GM12891 (cell line): ENCODE measurements at regions not wholly inside any gene's neighbourhood (a gene's known extent, or its start where the extent isn't known, plus 50 kb on each side); places are given as distances from the start of the nearest gene placed in this dataset.
"Not testable (repeated sequence)": the region's sequence is repeated elsewhere in the genome, so short reads cannot be mapped to it uniquely, and the experiment has no call there.

ENCODE experiments used
- PAX5 ChIP-seq: IDR thresholded peaks from 2 replicates; pipeline ENCODE4 v1.6.1; 2011; ENCODE audit warnings: low read length, moderate library complexity, mild to moderate bottlenecking; ENCODE audit not compliant: insufficient read depth, severe bottlenecking
- POLR2A ChIP-seq: IDR thresholded peaks from 2 replicates; pipeline ENCODE4 v1.6.1; 2011; ENCODE audit warnings: low read depth, low read length, control low read depth
- POLR2AphosphoS5 ChIP-seq: IDR thresholded peaks from 2 replicates; pipeline ENCODE4 v1.6.1; 2011; ENCODE audit warnings: low read depth, low read length, control low read depth
- POU2F2 ChIP-seq: IDR thresholded peaks from 2 replicates; pipeline ENCODE4 v1.6.1; 2011; ENCODE audit warnings: low read depth, mild to moderate bottlenecking, control low read depth, low read length, moderate library complexity
- SPI1 ChIP-seq: IDR thresholded peaks from 2 replicates; pipeline ENCODE4 v1.6.1; 2011; ENCODE audit warnings: low read depth, low read length, control low read depth
- TAF1 ChIP-seq: IDR thresholded peaks from 2 replicates; pipeline ENCODE4 v1.6.1; 2011; ENCODE audit warnings: low read depth, low read length, control low read depth

DNA sequence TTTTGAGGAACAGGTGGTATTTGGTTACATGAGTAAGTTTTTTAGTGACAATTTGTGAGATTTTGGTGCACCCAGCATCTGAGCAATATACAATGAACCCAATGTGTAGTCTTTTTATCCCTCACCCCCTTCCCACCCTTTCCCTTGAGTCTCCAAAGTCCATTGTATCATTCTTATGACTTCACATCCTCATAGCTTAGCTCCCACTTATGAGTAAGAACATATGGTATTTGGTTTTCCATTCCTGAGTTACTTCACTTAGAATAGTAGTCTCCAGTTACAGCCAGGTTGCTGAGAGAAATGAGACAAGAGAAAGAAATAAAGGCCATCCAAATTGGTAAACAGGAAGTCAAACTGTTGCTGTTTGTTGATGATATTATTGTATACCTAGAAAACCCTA, 87.5 kb downstream of the OTOR start:
- TF ChIP-seq POLR2AphosphoS5, POLR2A, PAX5, TAF1, POU2F2, SPI1: not testable (repeated sequence)
